Activated T-cell treated with anti-CD3 and anti-CD28 coated beads for 48 hours (primary cell): ENCODE measurements at regions not wholly inside any gene's neighbourhood (a gene's known extent, or its start where the extent isn't known, plus 50 kb on each side); places are given as distances from the start of the nearest gene placed in this dataset.
"Not testable (repeated sequence)": the region's sequence is repeated elsewhere in the genome, so short reads cannot be mapped to it uniquely, and the experiment has no call there.

Experiments
- DNase-seq: peaks from one replicate; pipeline ENCODE4 v3.0.0-alpha.2; 2020; ENCODE audit warnings: low read depth

- DNase-seq: no peak
These were observed 132.9 kb upstream of the LRIG1 start for GRCh38 chr3:66633402-66634381.

- no peak for DNase-seq
These were observed 137.9 kb upstream of the LRIG1 start for GRCh38 chr3:66638717-66639116.

GRCh38 chr3:66639809-66640356, 139.1 kb upstream of the LRIG1 start:
- DNase-seq: no peak

GRCh38 chr3:66642019-66642418, 141.2 kb upstream of the LRIG1 start:
- no peak for DNase-seq

GRCh38 chr3:66642484-66642883, 141.7 kb upstream of the LRIG1 start:
- no peak for DNase-seq

- DNase-seq: no peak
These were observed 143.7 kb upstream of the LRIG1 start for GRCh38 chr3:66644549-66644948.

GRCh38 chr3:66648975-66649374, 148.2 kb upstream of the LRIG1 start:
- no peak for DNase-seq

GRCh38 chr3:66651520-66651919, 150.7 kb upstream of the LRIG1 start:
- DNase-seq: not testable (repeated sequence)

- not testable (repeated sequence) for DNase-seq
These were observed 151.3 kb upstream of the LRIG1 start for GRCh38 chr3:66652100-66652499.

- no peak for DNase-seq
These were observed 154.2 kb upstream of the LRIG1 start for GRCh38 chr3:66655044-66655443.

GRCh38 chr3:66655671-66656070, 154.8 kb upstream of the LRIG1 start:
- no peak for DNase-seq

GRCh38 chr3:66656609-66657008, 155.8 kb upstream of the LRIG1 start:
- no peak for DNase-seq

GRCh38 chr3:66659056-66659455, 158.2 kb upstream of the LRIG1 start:
- DNase-seq: no peak

- no peak for DNase-seq
These were observed 160.8 kb upstream of the LRIG1 start for GRCh38 chr3:66661628-66662027.

GRCh38 chr3:66662894-66663293, 162.1 kb upstream of the LRIG1 start:
- DNase-seq: no peak

GRCh38 chr3:66665021-66665695, 164.3 kb upstream of the LRIG1 start:
- DNase-seq: no peak

- no peak for DNase-seq
These were observed 165.5 kb upstream of the LRIG1 start for GRCh38 chr3:66666362-66666761.

- no peak for DNase-seq
These were observed 166.4 kb upstream of the LRIG1 start for GRCh38 chr3:66667263-66667662.

GRCh38 chr3:66671291-66671690, 170.5 kb upstream of the LRIG1 start:
- no peak for DNase-seq

GRCh38 chr3:66672830-66673229, 172.0 kb upstream of the LRIG1 start:
- DNase-seq: no peak

- no peak for DNase-seq
These were observed 172.5 kb upstream of the LRIG1 start for GRCh38 chr3:66673293-66673692.

- no peak for DNase-seq
These were observed 174.5 kb upstream of the LRIG1 start for GRCh38 chr3:66675366-66675765.
